ENCODE measurements at regions not wholly inside any gene's neighbourhood (a gene's known extent, or its start where the extent isn't known, plus 50 kb on each side); places are given as distances from the start of the nearest gene placed in this dataset.

GRCh38 chr1:88466011-88466410 lies 218.1 kb upstream of the PKN2 start:
- Histone ChIP-seq H3K4me2 (ENCODE audit: low read length) (no peak overlapping the region), H4K20me1 (ENCODE audit: insufficient read depth, low read length) (no peaks in the 10 kb centered on the region), H3K9ac (ENCODE audit: low read length) (no peak overlapping the region), H3K79me2 (ENCODE audit: insufficient read depth, low read length) (no peaks in the 10 kb centered on the region), H3K4me1 (ENCODE audit: insufficient read depth, low read length) (peaks cover 3% of the 10 kb centered on the region), H3K36me3 (ENCODE audit: insufficient read depth, low read length) (no peaks in the 10 kb centered on the region), H3K9me3 (ENCODE audit: insufficient read depth, low read depth, low read length) (no peaks in the 10 kb centered on the region), H3K4me3 (ENCODE audit: insufficient read depth, low read depth, low read length) (no peak overlapping the region), H3K27me3 (ENCODE audit: insufficient read depth, low read length) (no peaks in the 10 kb centered on the region), H2AFZ (ENCODE audit: low read depth, low read length) (no peak overlapping the region), H3K27ac (ENCODE audit: low read depth, low read length) (no peak overlapping the region)
- Mint-ChIP-seq H3K27me3 (ENCODE audit: low read depth, unreplicated experiment) (peaks cover 4% of the 10 kb centered on the region), H3K27ac (ENCODE audit: unreplicated experiment) (no peak overlapping the region), H3K4me1 (ENCODE audit: low read depth, unreplicated experiment) (no peaks in the 10 kb centered on the region), H3K36me3 (ENCODE audit: low read depth, unreplicated experiment) (no peaks in the 10 kb centered on the region), H3K9me3 (ENCODE audit: unreplicated experiment) (no peaks in the 10 kb centered on the region), H3K4me3 (ENCODE audit: unreplicated experiment) (no peak overlapping the region)
- TF ChIP-seq EZH2 (IDR thresholded peaks at IDR 0.05; ENCODE audit: insufficient read depth, low read length) = no peak
- TF ChIP-seq CTCF (IDR thresholded peaks at IDR 0.05; ENCODE audit: insufficient read depth, low read depth, low read length) = no peak
- DNase-seq (ENCODE audit: low read depth) (no peak), FAIRE-seq (no peak)

GRCh38 chr1:88466899-88467580 lies 217.0 kb upstream of the PKN2 start:
- Histone ChIP-seq H3K9ac (ENCODE audit: low read length) (no peak overlapping the region), H3K9me3 (ENCODE audit: insufficient read depth, low read depth, low read length) (no peaks in the 10 kb centered on the region), H2AFZ (ENCODE audit: low read depth, low read length) (no peak overlapping the region), H3K4me3 (ENCODE audit: insufficient read depth, low read depth, low read length) (no peak overlapping the region), H3K36me3 (ENCODE audit: insufficient read depth, low read length) (no peaks in the 10 kb centered on the region), H4K20me1 (ENCODE audit: insufficient read depth, low read length) (no peaks in the 10 kb centered on the region), H3K27ac (ENCODE audit: low read depth, low read length) (no peak overlapping the region), H3K4me1 (ENCODE audit: insufficient read depth, low read length) (peaks cover 3% of the 10 kb centered on the region), H3K4me2 (ENCODE audit: low read length) (no peak overlapping the region), H3K27me3 (ENCODE audit: insufficient read depth, low read length) (no peaks in the 10 kb centered on the region), H3K79me2 (ENCODE audit: insufficient read depth, low read length) (no peaks in the 10 kb centered on the region)
- H3K36me3 Mint-ChIP-seq (ENCODE audit: low read depth, unreplicated experiment) = no peaks in the 10 kb centered on the region
- no peak for FAIRE-seq
- H3K27me3 Mint-ChIP-seq (ENCODE audit: low read depth, unreplicated experiment) = peaks cover 4% of the 10 kb centered on the region
- no peaks in the 10 kb centered on the region for H3K4me1 Mint-ChIP-seq (ENCODE audit: low read depth, unreplicated experiment)
- no peak overlapping the region for H3K4me3 Mint-ChIP-seq (ENCODE audit: unreplicated experiment)
- no peaks in the 10 kb centered on the region for H3K9me3 Mint-ChIP-seq (ENCODE audit: unreplicated experiment)
- DNase-seq (ENCODE audit: low read depth) = no peak
- no peak overlapping the region for H3K27ac Mint-ChIP-seq (ENCODE audit: unreplicated experiment)
- TF ChIP-seq CTCF (IDR thresholded peaks at IDR 0.05; ENCODE audit: insufficient read depth, low read depth, low read length) (no peak), EZH2 (IDR thresholded peaks at IDR 0.05; ENCODE audit: insufficient read depth, low read length) (no peak)

- Histone ChIP-seq H3K79me2 (ENCODE audit: insufficient read depth, low read length) (no peaks in the 10 kb centered on the region), H3K36me3 (ENCODE audit: insufficient read depth, low read length) (no peaks in the 10 kb centered on the region), H3K4me3 (ENCODE audit: insufficient read depth, low read depth, low read length) (no peak overlapping the region), H3K4me2 (ENCODE audit: low read length) (no peak overlapping the region), H2AFZ (ENCODE audit: low read depth, low read length) (no peak overlapping the region), H3K27me3 (ENCODE audit: insufficient read depth, low read length) (no peaks in the 10 kb centered on the region), H3K27ac (ENCODE audit: low read depth, low read length) (no peak overlapping the region), H3K4me1 (ENCODE audit: insufficient read depth, low read length) (no peaks in the 10 kb centered on the region), H4K20me1 (ENCODE audit: insufficient read depth, low read length) (no peaks in the 10 kb centered on the region), H3K9ac (ENCODE audit: low read length) (no peak overlapping the region), H3K9me3 (ENCODE audit: insufficient read depth, low read depth, low read length) (no peaks in the 10 kb centered on the region)
- Mint-ChIP-seq H3K36me3 (ENCODE audit: low read depth, unreplicated experiment) (no peaks in the 10 kb centered on the region), H3K27me3 (ENCODE audit: low read depth, unreplicated experiment) (no peaks in the 10 kb centered on the region), H3K9me3 (ENCODE audit: unreplicated experiment) (no peaks in the 10 kb centered on the region), H3K4me1 (ENCODE audit: low read depth, unreplicated experiment) (no peaks in the 10 kb centered on the region), H3K27ac (ENCODE audit: unreplicated experiment) (no peak overlapping the region), H3K4me3 (ENCODE audit: unreplicated experiment) (no peak overlapping the region)
- no peak for TF ChIP-seq EZH2 (IDR thresholded peaks at IDR 0.05; ENCODE audit: insufficient read depth, low read length)
- no peak for DNase-seq (ENCODE audit: low read depth)
- FAIRE-seq = no peak
Observed at GRCh38 chr1:88472298-88472697, 211.8 kb upstream of the PKN2 start.
